B cell (primary cell): ENCODE measurements at regions not wholly inside any gene's neighbourhood (a gene's known extent, or its start where the extent isn't known, plus 50 kb on each side); places are given as distances from the start of the nearest gene placed in this dataset.

ENCODE experiments used
- ATAC-seq: fragments of 200-7000 bp; cut with Tn5 transposase; one replicate; pipeline ENCODE4 v1.10.0; 2021; ENCODE audit warnings: low read depth, mild to moderate bottlenecking, moderate number of reproducible peaks, moderate library complexity
- CTCF ChIA-PET: fragments of 350-600 bp; sonication (Branson Sonifier 250); formaldehyde crosslinking; loops from one replicate; lab custom pipeline; 2021; ENCODE audit warnings: antibody characterized with exemption, inconsistent platforms; lab: Charles Lee
- POLR2A ChIA-PET: fragments of 350-600 bp; sonication (Branson Sonifier 250); formaldehyde crosslinking; loops from one replicate; lab custom pipeline; 2021; ENCODE audit warnings: antibody characterized with exemption; lab: Charles Lee
- DNase-seq: peaks from one replicate; pipeline ENCODE4 v3.0.0; 2013
- H2AFZ ChIP-seq: 2 replicates; pipeline ENCODE4 v1.6.1; 2012; ENCODE audit warnings: mild to moderate bottlenecking, low read depth, low read length; ENCODE audit not compliant: insufficient read depth, poor library complexity, severe bottlenecking
- H3K27ac ChIP-seq, 2 donors: 1 replicate in 1 of 2; 2 replicates in 1 of 2; pipeline ENCODE4 v1.5.1; 2012 to 2013; ENCODE audit warnings: low read length in 2 of 2, mild to moderate bottlenecking in 2 of 2, moderate library complexity in 1 of 2
- H3K27me3 ChIP-seq, 4 experiments: fragments of 200-600 bp in 1 of 4; sonication (generic) in 1 of 4; replicated peaks in 1 of 4; 1 replicate in 2 of 4; 2 replicates in 2 of 4; pipeline versions ENCODE4 v1.6.1 to v1.7.0; 2013 to 2016; ENCODE audit warnings: low read length in 3 of 4, mild to moderate bottlenecking in 2 of 4, mixed read lengths in 1 of 4, moderate library complexity in 1 of 4; ENCODE audit not compliant: insufficient read depth in 4 of 4, control insufficient read depth in 3 of 4; ENCODE audit errors: control extremely low read depth in 1 of 4
- H3K36me3 ChIP-seq, 2 experiments: replicated peaks in 1 of 2; 1 replicate in 1 of 2; 2 replicates in 1 of 2; pipeline versions ENCODE4 v1.6.1 to v1.7.1; 2013; ENCODE audit warnings: low read length in 1 of 2; ENCODE audit not compliant: insufficient read depth in 2 of 2, control insufficient read depth in 1 of 2; ENCODE audit errors: control extremely low read depth in 1 of 2, extremely low read depth in 1 of 2
- H3K4me1 ChIP-seq, 2 donors: fragments of 200-600 bp in 1 of 2; sonication (generic) in 1 of 2; 1 replicate in 1 of 2; 2 replicates in 1 of 2; pipeline versions ENCODE4 v1.5.1 to v1.6.1; 2013 to 2017; ENCODE audit warnings: low read length in 2 of 2; ENCODE audit not compliant: control insufficient read depth in 2 of 2, insufficient read depth in 2 of 2
- H3K4me2 ChIP-seq: replicated peaks from 2 replicates; pipeline ENCODE3; 2012; ENCODE audit warnings: mild to moderate bottlenecking, low read depth, low read length; ENCODE audit not compliant: poor library complexity, severe bottlenecking
- H3K4me3 ChIP-seq, 5 experiments: fragments of 200-600 bp in 1 of 5; sonication (generic) in 1 of 5; 1 replicate in 3 of 5; 2 replicates in 2 of 5; pipeline versions ENCODE4 v1.5.1 to v1.7.0; 2011 to 2016; ENCODE audit warnings: low read length in 4 of 5, mild to moderate bottlenecking in 4 of 5, low read depth in 2 of 5, control low read depth in 1 of 5, moderate library complexity in 1 of 5; ENCODE audit not compliant: insufficient read depth in 1 of 5; ENCODE audit errors: control extremely low read depth in 1 of 5, extremely low read depth in 1 of 5
- H3K79me2 ChIP-seq: fragments of 200-600 bp; sonication (generic); one replicate; pipeline ENCODE4 v1.6.0; 2016; ENCODE audit warnings: low read length; ENCODE audit not compliant: control insufficient read depth, insufficient read depth
- H3K9ac ChIP-seq: fragments of 200-600 bp; sonication (generic); 2 replicates; pipeline ENCODE4 v1.6.1; 2017; ENCODE audit warnings: mild to moderate bottlenecking, low read length, moderate library complexity
- H3K9me3 ChIP-seq, 3 donors: one replicate each; pipeline versions ENCODE4 v1.6.1 to v1.7.1; 2013; ENCODE audit warnings: low read length in 2 of 3; ENCODE audit not compliant: control insufficient read depth in 2 of 3, insufficient read depth in 1 of 3; ENCODE audit errors: control extremely low read depth in 1 of 3
- H4K20me1 ChIP-seq: 2 replicates; pipeline ENCODE4 v1.6.0; 2012; ENCODE audit warnings: mild to moderate bottlenecking, low read length; ENCODE audit not compliant: insufficient read depth, control insufficient read depth, poor library complexity, severe bottlenecking
- H3K27ac Mint-ChIP-seq: one replicate; pipeline ENCODE4 v1.8.0; 2021; ENCODE audit warnings: mixed read lengths
- H3K27me3 Mint-ChIP-seq: one replicate; pipeline ENCODE4 v1.8.0; 2021; ENCODE audit warnings: mixed read lengths
- H3K4me1 Mint-ChIP-seq: one replicate; pipeline ENCODE4 v1.8.0; 2021; ENCODE audit warnings: mixed read lengths
- H3K4me3 Mint-ChIP-seq: one replicate; pipeline ENCODE4 v1.8.0; 2021; ENCODE audit warnings: mixed read lengths
- H3K9me3 Mint-ChIP-seq: one replicate; pipeline ENCODE4 v1.8.0; 2022; ENCODE audit warnings: mixed read lengths; ENCODE audit not compliant: insufficient read depth
- EZH2 ChIP-seq: IDR thresholded peaks from 2 replicates; pipeline ENCODE4 v1.6.1; 2012; ENCODE audit warnings: borderline replicate concordance, low read depth, mild to moderate bottlenecking, moderate library complexity, low read length; ENCODE audit not compliant: insufficient read depth, poor library complexity, severe bottlenecking
- WGBS: methylation state at CpG from one replicate; pipeline ENCODE4 v1.1.5; 2013; ENCODE audit warnings: missing lambda C conversion rate; ENCODE audit not compliant: insufficient coverage; 5-methylcytosine and 5-hydroxymethylcytosine counted together
- intact Hi-C: fragments of 100-400 bp; cut with micrococcal nuclease; formaldehyde crosslinking; loops from one replicate; pipeline ENCODE4 v1.10.0; 2022
- TF ChIP-seq, protein P1 (sequence below): fragments of 200-600 bp; IDR thresholded peaks from one replicate; pipeline ENCODE4 v1.8.0; 2022; ENCODE audit warnings: antibody characterized with exemption, mild to moderate bottlenecking

DNA sequence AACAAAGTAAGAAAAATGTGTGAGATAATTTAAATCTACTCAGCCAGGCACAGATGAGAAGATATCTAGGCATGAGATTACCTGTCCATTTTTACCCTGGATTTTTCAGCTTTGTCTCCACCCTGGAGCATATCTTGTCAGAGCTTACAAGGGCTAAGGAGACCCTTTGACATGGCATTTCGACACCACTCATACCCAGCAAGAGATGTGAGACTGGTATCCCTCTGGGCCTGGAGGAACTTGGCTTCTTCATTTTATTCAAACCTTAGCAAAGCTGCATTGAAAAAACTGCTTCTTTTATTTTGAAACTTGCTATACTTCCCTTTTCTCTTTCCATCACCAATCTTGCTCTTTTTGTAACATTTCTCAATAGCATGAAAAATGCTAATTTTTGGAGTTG, 194.9 kb upstream of the HNMT start:
- no peaks in the 10 kb centered on the region for H3K9me3 ChIP-seq
- no peak overlapping the region for H2AFZ ChIP-seq
- DNase-seq (no peak), ATAC-seq (no peak)
- H3K79me2 ChIP-seq, result no peaks in the 10 kb centered on the region
- Mint-ChIP-seq H3K9me3 (no peaks in the 10 kb centered on the region), H3K27ac (no peak overlapping the region), H3K27me3 (no peaks in the 10 kb centered on the region), H3K4me3 (no peak overlapping the region), H3K4me1 (no peaks in the 10 kb centered on the region)
- H3K4me2 ChIP-seq, result no peak overlapping the region
- H3K36me3 ChIP-seq, result no peaks in the 10 kb centered on the region
- POLR2A ChIA-PET, result no interaction called here
- intact Hi-C loops, result no loop called here
- no peaks in the 10 kb centered on the region for H3K4me1 ChIP-seq
- CTCF ChIA-PET, result no interaction called here
- H3K4me3 ChIP-seq, result no peak overlapping the region
- no peak overlapping the region for H3K27ac ChIP-seq
- no peaks in the 10 kb centered on the region for H3K27me3 ChIP-seq
- H4K20me1 ChIP-seq, result no peaks in the 10 kb centered on the region
- TF ChIP-seq, protein P1, sequence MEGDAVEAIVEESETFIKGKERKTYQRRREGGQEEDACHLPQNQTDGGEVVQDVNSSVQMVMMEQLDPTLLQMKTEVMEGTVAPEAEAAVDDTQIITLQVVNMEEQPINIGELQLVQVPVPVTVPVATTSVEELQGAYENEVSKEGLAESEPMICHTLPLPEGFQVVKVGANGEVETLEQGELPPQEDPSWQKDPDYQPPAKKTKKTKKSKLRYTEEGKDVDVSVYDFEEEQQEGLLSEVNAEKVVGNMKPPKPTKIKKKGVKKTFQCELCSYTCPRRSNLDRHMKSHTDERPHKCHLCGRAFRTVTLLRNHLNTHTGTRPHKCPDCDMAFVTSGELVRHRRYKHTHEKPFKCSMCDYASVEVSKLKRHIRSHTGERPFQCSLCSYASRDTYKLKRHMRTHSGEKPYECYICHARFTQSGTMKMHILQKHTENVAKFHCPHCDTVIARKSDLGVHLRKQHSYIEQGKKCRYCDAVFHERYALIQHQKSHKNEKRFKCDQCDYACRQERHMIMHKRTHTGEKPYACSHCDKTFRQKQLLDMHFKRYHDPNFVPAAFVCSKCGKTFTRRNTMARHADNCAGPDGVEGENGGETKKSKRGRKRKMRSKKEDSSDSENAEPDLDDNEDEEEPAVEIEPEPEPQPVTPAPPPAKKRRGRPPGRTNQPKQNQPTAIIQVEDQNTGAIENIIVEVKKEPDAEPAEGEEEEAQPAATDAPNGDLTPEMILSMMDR, result no peak
- TF ChIP-seq EZH2, result no peak
- H3K9ac ChIP-seq, result no peak overlapping the region
- 80% methylated on average over 1 of the region's 1 CpG for WGBS

DNA sequence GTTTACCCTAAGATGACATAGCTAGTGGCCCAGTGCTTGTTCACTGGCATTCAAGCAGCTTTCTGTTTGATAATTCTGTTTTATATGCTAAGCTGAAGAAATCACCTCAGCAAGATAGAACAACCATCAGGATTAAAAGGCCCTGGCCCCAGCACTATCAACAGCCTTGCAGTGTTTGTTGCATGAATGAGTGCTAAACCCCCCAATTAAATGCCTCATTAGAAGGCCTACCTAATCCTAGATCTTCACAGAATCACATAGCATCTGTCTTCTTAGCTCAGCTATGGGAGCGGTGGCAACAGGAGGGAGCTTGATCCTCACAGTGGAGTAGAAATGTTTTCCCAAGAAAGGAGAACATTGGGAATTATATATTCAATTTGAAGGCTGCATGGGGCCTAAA, 194.1 kb upstream of the HNMT start:
- Mint-ChIP-seq H3K4me3 (no peak overlapping the region), H3K27ac (no peak overlapping the region), H3K9me3 (no peaks in the 10 kb centered on the region), H3K27me3 (no peaks in the 10 kb centered on the region), H3K4me1 (no peaks in the 10 kb centered on the region)
- Histone ChIP-seq H3K36me3 (no peaks in the 10 kb centered on the region), H3K9me3 (no peaks in the 10 kb centered on the region), H3K4me1 (no peaks in the 10 kb centered on the region), H3K79me2 (no peaks in the 10 kb centered on the region), H3K27me3 (no peaks in the 10 kb centered on the region), H3K4me2 (no peak overlapping the region), H3K4me3 (no peak overlapping the region), H4K20me1 (no peaks in the 10 kb centered on the region), H3K27ac (no peak overlapping the region), H2AFZ (no peak overlapping the region), H3K9ac (no peak overlapping the region)
- ChIA-PET POLR2A (no interaction called here), CTCF (no interaction called here)
- ATAC-seq, result no peak
- intact Hi-C loops, result no loop called here
- no peak for DNase-seq
- TF ChIP-seq, protein P1, result no peak
- TF ChIP-seq EZH2, result no peak
- no CpG with 5 or more reads among the region's 1 CpG for WGBS
